Daoy (cell line): ENCODE measurements at regions not wholly inside any gene's neighbourhood (a gene's known extent, or its start where the extent isn't known, plus 50 kb on each side); places are given as distances from the start of the nearest gene placed in this dataset.

ENCODE experiments used
- DNase-seq: peaks from one replicate; pipeline ENCODE4 v3.0.0-alpha.2; 2015; ENCODE audit warnings: low read depth

DNA sequence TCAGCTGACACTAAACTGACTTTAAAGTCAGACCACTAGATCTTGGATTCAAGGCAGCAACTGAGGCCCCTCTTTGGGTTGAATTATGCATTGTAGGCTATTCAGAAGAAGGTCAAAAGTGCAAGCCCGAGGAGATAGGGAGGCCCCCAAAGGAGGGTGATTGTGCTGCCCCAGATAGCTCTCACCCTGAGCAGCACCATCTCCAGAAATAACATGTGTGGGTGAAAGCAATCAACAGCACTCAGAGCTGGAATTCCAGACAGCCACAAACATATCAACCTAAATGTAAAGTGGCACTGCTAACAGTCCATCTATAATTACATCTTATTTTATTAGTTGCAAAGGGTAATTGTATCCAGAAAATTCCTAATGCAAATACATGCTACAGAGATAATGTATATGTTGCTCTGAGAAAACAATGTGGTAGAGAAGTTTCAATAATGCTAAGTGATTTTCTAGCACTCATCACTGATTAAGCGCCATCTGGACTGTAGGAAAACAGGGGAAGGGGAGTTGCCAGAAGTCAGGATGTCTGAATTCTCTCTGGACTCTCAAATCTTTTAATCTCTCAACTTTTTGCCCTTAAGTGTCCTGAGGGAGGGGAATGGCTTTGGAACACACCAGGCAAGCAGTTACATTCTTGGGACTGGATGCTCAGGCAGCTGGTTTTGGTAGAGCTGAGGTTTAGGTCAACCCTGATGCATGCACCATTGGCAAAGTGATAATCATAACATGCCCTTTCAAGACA lies 61.8 kb upstream of the SFRP2 start:
- DNase-seq: no peak

DNA sequence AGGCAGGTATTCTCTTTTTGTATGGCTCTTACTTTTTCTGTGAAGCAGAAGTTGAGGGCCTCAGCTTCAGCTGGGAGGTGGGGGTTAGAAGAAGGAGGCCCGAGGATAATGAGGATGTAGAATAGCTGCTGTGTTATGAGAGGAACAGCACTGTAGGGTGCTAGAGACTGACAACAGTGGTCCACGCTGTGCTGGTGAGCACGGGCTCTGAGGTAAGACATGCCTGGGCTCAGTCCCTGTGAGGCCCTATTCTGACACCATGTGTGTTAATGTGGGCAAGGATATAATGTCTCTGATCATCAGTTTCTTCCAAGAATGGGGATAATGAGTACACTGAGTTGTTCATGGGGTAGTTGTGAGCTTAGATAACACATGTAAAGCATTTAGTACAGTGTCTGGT lies 55.3 kb upstream of the SFRP2 start:
- no peak for DNase-seq
